GM13976 (cell line): ENCODE measurements at regions not wholly inside any gene's neighbourhood (a gene's known extent, or its start where the extent isn't known, plus 50 kb on each side); places are given as distances from the start of the nearest gene placed in this dataset.
"Not testable (repeated sequence)": the region's sequence is repeated elsewhere in the genome, so short reads cannot be mapped to it uniquely, and the experiment has no call there.

ENCODE experiments used
- DNase-seq: peaks from one replicate; pipeline ENCODE4 v3.0.0; 2012; ENCODE audit warnings: low spot score
- CTCF ChIP-seq: IDR thresholded peaks from 2 replicates; pipeline ENCODE4 v1.5.1; 2012; ENCODE audit warnings: borderline replicate concordance, mild to moderate bottlenecking; ENCODE audit not compliant: insufficient read depth; ENCODE audit errors: extremely low read depth, missing control alignments, control extremely low read depth
- in situ Hi-C: fragments of 300-500 bp; cut with MboI; formaldehyde crosslinking; loops from one replicate; pipeline ENCODE4 v1.12.0; 2022; ENCODE audit warnings: low sequenced_read_pairs, mixed read lengths, inconsistent platforms; ENCODE audit not compliant: unreplicated experiment

GRCh38 chr5:90097082-90097477 is 312.5 kb downstream of the CETN3 start:
- TF ChIP-seq CTCF = no peak
- no peak for DNase-seq
- in situ Hi-C loops = no loop called here

- TF ChIP-seq CTCF = no peak
- in situ Hi-C loops = no loop called here
- no peak for DNase-seq
Observed at GRCh38 chr5:90096415-90097081, 313.0 kb downstream of the CETN3 start.

- no peak for DNase-seq
- TF ChIP-seq CTCF = no peak
- in situ Hi-C loops = no loop called here
Observed at GRCh38 chr5:90095292-90096060, 314.1 kb downstream of the CETN3 start.

GRCh38 chr5:90093751-90094485 is 315.6 kb downstream of the CETN3 start:
- in situ Hi-C loops = no loop called here
- no peak for TF ChIP-seq CTCF
- no peak for DNase-seq

- in situ Hi-C loops = no loop called here
- DNase-seq = no peak
- TF ChIP-seq CTCF = no peak
Observed at GRCh38 chr5:90092734-90093133, 316.8 kb downstream of the CETN3 start.

GRCh38 chr5:90084342-90084741 is 325.2 kb downstream of the CETN3 start:
- in situ Hi-C loops = no loop called here
- TF ChIP-seq CTCF = no peak
- no peak for DNase-seq

- in situ Hi-C loops, DNase-seq: not testable (repeated sequence)
Observed at GRCh38 chr5:90073026-90073570, 336.5 kb downstream of the CETN3 start.
